GM18498 (cell line): ENCODE measurements at regions not wholly inside any gene's neighbourhood (a gene's known extent, or its start where the extent isn't known, plus 50 kb on each side); places are given as distances from the start of the nearest gene placed in this dataset.
"Not testable (repeated sequence)": the region's sequence is repeated elsewhere in the genome, so short reads cannot be mapped to it uniquely, and the experiment has no call there.

Experiments used
- ATAC-seq: cut with Tn5 transposase; IDR thresholded peaks from one replicate; pipeline ENCODE4 v1.9.1; 2021; ENCODE audit warnings: mild to moderate bottlenecking, moderate library complexity; ENCODE audit not compliant: unreplicated experiment

DNA sequence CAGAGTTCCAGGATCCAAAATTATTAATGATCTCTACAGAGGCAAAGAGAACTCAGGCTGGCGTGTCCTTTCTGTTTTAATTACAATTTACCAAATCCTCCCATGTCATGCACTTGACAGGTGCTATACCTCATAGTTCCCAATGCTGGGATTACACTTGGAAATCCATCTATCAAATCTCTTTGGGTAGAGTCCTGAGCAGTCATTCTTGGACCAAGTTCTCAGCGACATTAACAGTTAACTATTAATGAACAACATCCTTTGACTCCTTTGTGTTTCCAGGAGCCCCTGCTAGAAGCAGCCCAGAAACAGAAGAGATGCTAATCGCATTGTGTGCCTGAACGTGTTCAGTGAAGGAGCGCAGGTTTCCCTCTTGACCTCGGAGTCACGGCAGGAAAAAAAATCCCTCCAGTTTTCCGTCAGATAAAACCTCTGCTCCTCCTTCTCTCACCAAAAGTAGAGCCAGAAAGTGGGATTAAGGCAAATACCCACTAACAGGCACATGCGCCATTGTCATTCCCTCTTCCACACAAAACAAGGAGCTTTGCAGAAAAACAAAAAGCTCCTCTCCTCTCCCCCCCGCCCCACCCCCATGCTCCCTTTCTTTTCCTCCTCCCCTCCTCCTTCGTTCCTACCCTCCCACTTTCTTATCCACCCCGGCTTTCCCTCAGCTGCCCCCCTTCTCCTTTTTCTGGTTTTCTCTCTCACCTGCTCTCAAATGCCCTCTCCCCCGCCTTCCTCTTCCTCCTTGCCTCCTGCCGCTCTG lies 224.7 kb downstream of the ZIC5 start:
- no peak for ATAC-seq

DNA sequence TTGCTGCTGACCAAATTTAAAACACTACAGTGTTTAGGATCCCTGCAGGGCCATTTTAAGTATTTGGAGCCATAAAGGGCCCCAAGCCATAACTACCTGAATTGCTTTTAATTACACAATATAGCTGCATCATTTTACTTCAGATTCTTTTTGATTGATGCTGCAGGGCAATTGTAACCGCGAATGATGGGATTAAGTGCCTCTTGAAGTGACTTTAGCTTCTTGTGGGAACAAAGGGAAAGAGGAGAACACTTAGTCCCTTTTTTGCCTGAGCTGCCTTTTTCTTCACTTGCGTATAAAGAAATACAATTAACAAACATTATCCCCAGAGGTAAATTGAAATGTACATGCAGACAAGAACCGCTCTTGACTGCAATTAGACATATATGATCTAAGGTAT lies 228.5 kb downstream of the ZIC5 start:
- no peak for ATAC-seq

- ATAC-seq: no peak
Observed at GRCh38 chr13:99741960-99742359, 229.6 kb downstream of the ZIC5 start.

- no peak for ATAC-seq
Observed at GRCh38 chr13:99740251-99740979, 231.2 kb downstream of the ZIC5 start.

- no peak for ATAC-seq
Observed at GRCh38 chr13:99738626-99739025, 232.9 kb downstream of the ZIC5 start.

DNA sequence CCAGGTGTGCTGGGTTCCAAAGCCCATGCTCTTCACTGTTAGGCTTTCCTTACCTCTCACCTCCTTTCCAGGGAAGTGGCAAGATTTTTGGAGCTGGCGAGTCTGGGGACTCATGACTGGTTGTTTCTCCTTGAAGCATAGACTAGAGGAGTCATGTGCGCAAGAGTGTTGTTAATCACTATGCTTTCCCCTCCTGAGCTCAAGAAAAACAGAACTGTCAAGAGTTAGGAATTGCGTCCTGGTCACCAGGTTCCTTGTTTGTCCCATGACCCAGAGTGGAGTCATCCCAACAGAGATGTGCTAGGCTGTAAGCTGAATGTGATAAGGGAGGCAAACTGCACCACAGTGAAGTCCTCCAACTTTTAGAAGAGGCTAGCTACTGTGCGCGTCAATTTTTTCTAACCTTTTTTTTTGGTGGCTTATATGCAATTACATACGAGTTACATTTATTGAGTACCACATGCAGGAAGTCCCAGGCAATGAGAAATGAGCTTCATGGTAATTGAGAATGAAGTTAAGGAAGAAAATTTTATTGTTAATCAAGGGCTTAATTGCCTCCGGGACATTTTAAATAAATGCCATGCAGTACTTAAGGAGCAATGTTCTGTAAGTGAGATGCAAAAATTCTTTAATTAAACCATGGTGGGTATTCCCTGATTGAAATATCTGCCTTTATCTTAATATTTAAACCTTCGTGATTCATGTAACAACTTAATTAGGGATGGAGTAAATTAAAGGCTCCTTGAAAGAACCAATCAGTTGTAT lies 233.9 kb downstream of the ZIC5 start:
- ATAC-seq: no peak

DNA sequence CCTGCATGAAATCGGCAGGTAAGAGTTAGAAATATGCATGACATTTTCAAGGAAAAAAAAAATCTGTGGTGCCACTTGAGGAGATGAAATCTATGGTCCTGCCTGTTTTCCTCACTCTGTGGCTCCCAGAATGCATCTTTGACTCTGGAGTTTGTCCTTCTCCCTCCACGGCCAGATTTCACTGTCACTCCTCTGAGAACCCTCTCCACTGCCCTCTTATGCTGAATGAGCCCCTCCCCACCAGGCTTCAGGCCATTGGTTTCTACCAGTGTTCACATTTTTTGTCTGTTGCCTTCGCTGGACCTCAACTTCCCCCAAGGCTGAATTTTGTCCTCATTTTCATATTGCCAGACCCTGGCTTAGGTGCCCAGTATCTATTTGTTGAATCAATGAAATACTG lies 235.0 kb downstream of the ZIC5 start:
- ATAC-seq: no peak

DNA sequence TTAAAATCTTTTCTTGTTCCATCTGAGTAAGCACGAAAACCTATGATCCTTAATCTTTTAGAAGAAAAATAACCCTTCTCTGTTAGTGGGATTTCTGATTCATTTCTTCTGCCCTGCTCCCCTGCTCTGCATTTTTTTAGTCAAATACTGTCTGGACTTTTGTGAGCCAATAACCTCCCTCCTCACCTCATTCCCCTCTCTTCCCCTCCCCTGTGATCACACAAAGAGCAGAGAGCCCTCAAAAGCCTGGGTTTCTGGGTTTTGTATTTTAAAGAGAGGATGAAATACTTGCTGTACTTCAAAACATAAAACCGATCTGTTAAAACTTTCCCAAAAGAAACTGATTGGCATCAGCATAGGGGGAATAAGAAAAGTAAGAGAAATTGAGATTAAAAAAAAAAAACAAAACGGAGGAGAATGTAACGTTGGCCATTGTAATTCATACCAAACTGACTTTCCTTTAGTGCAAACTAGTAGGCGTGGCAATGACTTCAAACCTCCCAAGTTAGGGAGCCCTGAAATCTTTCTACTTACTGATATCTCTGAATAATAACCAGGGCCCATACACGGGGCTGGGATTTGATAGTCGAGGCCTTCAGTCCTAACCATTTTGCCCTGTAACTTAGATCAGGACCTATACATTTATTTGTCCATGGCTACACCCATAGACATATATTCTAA lies 232.9 kb downstream of the TM9SF2 start:
- ATAC-seq: no peak

GRCh38 chr13:99733346-99733745 lies 232.1 kb downstream of the TM9SF2 start:
- ATAC-seq: no peak

DNA sequence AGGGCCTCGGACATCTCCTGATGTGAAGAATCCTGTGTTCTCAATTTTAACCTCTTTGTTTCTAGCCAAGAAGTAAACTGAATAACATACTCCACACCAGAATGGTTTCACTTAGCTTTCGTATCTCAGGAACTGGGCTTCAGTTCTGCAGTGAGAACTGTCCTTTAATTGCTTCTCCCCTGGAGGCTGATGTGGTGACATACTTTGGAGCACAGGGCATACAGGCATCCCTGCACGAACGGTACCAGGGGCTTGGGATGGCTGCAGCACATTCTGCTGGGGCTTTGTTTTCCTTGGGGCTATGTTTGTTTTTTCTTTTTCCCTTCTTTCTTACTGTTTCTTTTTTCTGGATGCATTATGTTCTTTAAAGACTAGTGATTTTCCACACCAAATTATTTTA lies 230.5 kb downstream of the TM9SF2 start:
- no peak for ATAC-seq

DNA sequence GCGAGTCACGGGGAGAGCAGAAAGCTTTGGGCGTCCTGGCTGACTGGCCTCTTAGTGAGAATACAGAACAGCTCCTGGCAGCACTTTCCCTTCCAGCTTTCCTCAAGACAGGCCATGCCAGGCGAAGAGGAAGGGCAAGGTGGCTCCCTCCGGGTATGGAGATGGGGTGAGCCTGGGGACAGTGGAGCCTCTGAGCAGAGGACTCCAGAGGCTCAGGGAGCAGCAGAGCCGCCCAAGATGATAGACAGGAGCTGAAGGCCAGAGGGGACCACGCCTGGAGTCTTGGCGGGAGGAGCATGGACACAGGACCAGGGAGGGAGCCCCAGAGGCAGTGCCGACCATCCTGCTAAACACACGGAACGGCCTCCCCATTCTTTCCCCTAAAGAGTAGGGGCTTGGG lies 229.1 kb downstream of the TM9SF2 start:
- no peak for ATAC-seq

- no peak for ATAC-seq
Observed at GRCh38 chr13:99729745-99730144, 228.5 kb downstream of the TM9SF2 start.

- ATAC-seq: not testable (repeated sequence)
Observed at GRCh38 chr13:99727651-99728050, 226.4 kb downstream of the TM9SF2 start.

DNA sequence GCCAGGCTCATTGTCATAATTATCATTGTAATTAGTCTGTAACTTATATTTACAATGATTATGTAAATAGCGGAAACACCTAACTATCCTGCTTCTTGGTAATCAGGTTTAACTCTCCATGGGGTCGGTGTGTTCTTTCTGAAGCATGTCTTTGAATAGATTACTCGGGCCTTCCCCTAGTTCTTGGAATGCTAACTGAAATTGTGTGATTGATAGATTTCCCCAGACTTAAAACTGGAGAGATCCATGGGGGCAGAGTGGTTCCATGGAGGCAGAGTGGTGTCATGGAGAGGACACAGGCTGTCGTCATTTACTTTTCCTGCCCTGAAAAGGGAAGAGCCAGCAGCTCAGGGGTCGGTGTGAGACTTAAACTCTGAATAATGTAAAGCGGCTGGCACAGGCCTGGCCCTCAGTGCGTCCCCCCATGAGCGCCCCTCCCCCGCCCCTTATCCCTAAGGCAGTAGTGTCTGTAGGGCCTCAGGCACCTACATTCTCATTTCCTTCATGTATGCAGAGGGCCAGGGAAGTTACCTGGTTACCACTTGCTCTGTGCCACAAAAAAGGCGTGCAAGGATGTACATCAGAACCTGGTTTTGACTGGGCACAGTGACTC lies 225.1 kb downstream of the TM9SF2 start:
- ATAC-seq: no peak

DNA sequence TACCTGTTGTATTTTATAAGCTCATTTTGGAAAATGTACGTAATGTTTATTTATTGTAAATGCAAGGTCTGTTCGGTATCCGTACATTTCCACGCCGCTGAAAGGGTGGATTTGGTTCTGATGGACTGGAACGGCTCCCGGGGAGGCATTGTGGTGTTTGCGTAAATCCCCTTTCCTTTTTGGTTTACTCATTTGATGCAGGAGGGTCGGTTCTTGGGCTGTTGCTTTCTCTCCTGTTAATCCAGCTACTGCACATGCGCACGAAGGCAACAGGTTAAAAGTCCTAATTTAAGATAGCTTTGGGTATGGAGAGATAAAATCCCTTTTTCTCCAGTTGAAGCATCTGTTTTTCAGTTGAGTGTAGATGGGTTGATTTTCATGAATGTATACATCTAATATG lies 224.4 kb downstream of the TM9SF2 start:
- ATAC-seq: no peak

DNA sequence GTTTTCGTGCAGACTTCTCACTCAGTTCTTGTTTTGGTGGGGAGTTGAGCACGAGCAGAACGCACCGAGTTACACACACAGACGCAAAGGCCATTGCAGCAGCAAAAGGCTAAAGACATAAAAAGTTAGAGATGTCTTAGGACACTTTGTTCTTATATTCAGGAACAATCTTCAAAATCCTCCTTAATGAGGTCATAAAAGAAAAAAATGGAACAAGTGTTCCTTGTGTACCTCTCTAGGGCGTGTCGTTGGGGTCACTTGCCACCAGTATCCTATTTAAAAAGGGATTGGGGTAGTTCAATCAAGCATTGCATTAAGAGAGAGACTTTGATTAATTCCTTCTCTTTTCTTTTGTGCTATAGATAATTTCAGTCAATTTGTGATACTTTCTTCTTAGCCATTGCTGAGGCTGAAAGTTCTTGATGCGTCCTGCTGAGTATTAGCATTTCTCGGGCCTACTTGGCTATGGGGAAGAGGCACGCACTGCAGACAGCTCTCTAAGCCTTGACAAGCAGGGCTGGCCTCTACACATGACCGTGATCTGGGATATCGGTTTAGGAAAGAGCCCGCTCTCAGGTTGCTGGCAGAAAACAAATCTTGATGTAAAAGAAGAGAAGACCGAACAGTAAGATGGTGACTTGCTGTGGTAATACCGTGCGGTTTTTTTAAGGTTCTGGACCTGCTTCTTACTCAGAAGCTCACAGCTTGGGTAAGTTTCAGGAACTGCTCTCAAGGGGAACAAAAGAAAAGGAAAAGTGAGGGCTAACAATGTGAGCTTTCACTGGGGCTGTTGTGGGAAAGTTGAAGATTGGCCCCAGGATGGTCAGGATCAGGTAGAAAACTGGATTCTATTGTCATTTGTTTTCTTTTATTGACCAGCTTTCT lies 223.6 kb downstream of the TM9SF2 start:
- no peak for ATAC-seq

- ATAC-seq: no peak
Observed at GRCh38 chr13:99723878-99724277, 222.6 kb downstream of the TM9SF2 start.

- ATAC-seq: no peak
Observed at GRCh38 chr13:99722931-99723330, 221.7 kb downstream of the TM9SF2 start.

GRCh38 chr13:99722338-99722818 lies 221.1 kb downstream of the TM9SF2 start:
- ATAC-seq: no peak
